Neural cell (in vitro differentiated cells): ENCODE measurements at regions not wholly inside any gene's neighbourhood (a gene's known extent, or its start where the extent isn't known, plus 50 kb on each side); places are given as distances from the start of the nearest gene placed in this dataset.

Experiments used
- H2AFZ ChIP-seq: fragments of 200-600, 300-800 bp; sonication (generic), shearing (Covaris generic); 2 replicates; pipeline ENCODE4 v1.6.0; 2014; ENCODE audit warnings: low read depth, mild to moderate bottlenecking, antibody characterized with exemption, low read length, moderate library complexity
- H3F3A ChIP-seq: fragments of 200-600 bp; shearing (Covaris generic); 2 replicates; pipeline ENCODE4 v1.6.1; 2016; ENCODE audit warnings: mild to moderate bottlenecking, moderate library complexity, mixed read lengths, antibody characterized with exemption, low read length; ENCODE audit not compliant: insufficient read depth, poor library complexity, severe bottlenecking
- H3K27ac ChIP-seq: fragments of 200-600, 300-800 bp; sonication (generic), shearing (Covaris generic); 2 replicates; pipeline ENCODE4 v1.5.1; 2014; ENCODE audit warnings: mild to moderate bottlenecking, low read length, moderate library complexity
- H3K27me3 ChIP-seq: fragments of 300-800, 200-600 bp; sonication (generic), shearing (Covaris generic); 2 replicates; pipeline ENCODE4 v1.6.0; 2014; ENCODE audit warnings: mild to moderate bottlenecking, low read depth, low read length, moderate library complexity; ENCODE audit not compliant: insufficient read depth
- H3K36me3 ChIP-seq: fragments of 300-800, 200-600 bp; sonication (generic), shearing (Covaris generic); 2 replicates; pipeline ENCODE4 v1.5.1; 2014; ENCODE audit warnings: mild to moderate bottlenecking, antibody characterized with exemption, low read length, moderate library complexity; ENCODE audit not compliant: insufficient read depth
- H3K4me2 ChIP-seq: fragments of 300-800, 200-600 bp; sonication (generic), shearing (Covaris generic); 2 replicates; pipeline ENCODE4 v1.6.0; 2014; ENCODE audit warnings: mild to moderate bottlenecking, low read length
- H3K4me3 ChIP-seq: fragments of 300-800, 200-600 bp; sonication (generic), shearing (Covaris generic); 2 replicates; pipeline ENCODE4 v1.5.1; 2014; ENCODE audit warnings: mild to moderate bottlenecking, low read length, moderate library complexity
- H3K79me2 ChIP-seq: fragments of 200-600 bp; shearing (Covaris generic); replicated peaks from 2 replicates; pipeline ENCODE4 v1.6.0; 2014; ENCODE audit warnings: mild to moderate bottlenecking, low read length, moderate library complexity; ENCODE audit not compliant: insufficient read depth
- H3K9ac ChIP-seq: fragments of 300-800, 200-600 bp; sonication (generic), shearing (Covaris generic); 2 replicates; pipeline ENCODE4 v1.6.1; 2016; ENCODE audit warnings: mild to moderate bottlenecking, low read length, mixed read lengths
- H3K9me2 ChIP-seq: fragments of 200-600 bp; shearing (Covaris generic); 2 replicates; pipeline ENCODE4 v1.6.1; 2016; ENCODE audit warnings: mild to moderate bottlenecking, low read length, mixed read lengths; ENCODE audit not compliant: insufficient read depth
- H3K9me3 ChIP-seq: fragments of 200-600, 300-800 bp; sonication (generic), shearing (Covaris generic); 2 replicates; pipeline ENCODE4 v1.6.1; 2016; ENCODE audit warnings: mild to moderate bottlenecking, mixed run types, low read length, moderate library complexity, mixed read lengths
- H4K20me1 ChIP-seq: fragments of 200-600 bp; shearing (Covaris generic); 2 replicates; pipeline ENCODE4 v1.6.1; 2016; ENCODE audit warnings: mild to moderate bottlenecking, mixed run types; ENCODE audit not compliant: insufficient read depth
- CTCF ChIP-seq: fragments of 450-650 bp; IDR thresholded peaks from 2 replicates; pipeline ENCODE4 v1.5.1; 2014; ENCODE audit warnings: antibody characterized with exemption, mild to moderate bottlenecking, moderate library complexity; ENCODE audit not compliant: poor library complexity, severe bottlenecking
- EP300 ChIP-seq: fragments of 450-650 bp; conservative IDR thresholded peaks from 2 replicates; pipeline ENCODE4 v1.6.1; 2014; ENCODE audit warnings: antibody characterized with exemption, mild to moderate bottlenecking, moderate library complexity; ENCODE audit not compliant: poor library complexity, severe bottlenecking
- EZH2 ChIP-seq: fragments of 200-600, 300-800 bp; shearing (Covaris generic), sonication (generic); IDR thresholded peaks from 2 replicates; pipeline ENCODE4 v1.6.1; 2014; ENCODE audit warnings: antibody characterized with exemption, low read length, borderline replicate concordance, mild to moderate bottlenecking; ENCODE audit not compliant: insufficient read depth, poor library complexity, severe bottlenecking
- MXI1 ChIP-seq: fragments of 450-650 bp; conservative IDR thresholded peaks from 2 replicates; pipeline ENCODE4 v1.6.1; 2014; ENCODE audit warnings: antibody characterized with exemption, mild to moderate bottlenecking; ENCODE audit not compliant: poor library complexity, severe bottlenecking
- POLR2AphosphoS5 ChIP-seq: IDR thresholded peaks from 2 replicates; pipeline ENCODE4 v1.6.1; 2012
- RAD21 ChIP-seq: fragments of 450-650 bp; conservative IDR thresholded peaks from 2 replicates; pipeline ENCODE4 v1.6.1; 2014; ENCODE audit warnings: antibody characterized with exemption, mild to moderate bottlenecking, moderate library complexity
- REST ChIP-seq: IDR thresholded peaks from 2 replicates; pipeline ENCODE4 v1.6.1; 2012; ENCODE audit warnings: borderline replicate concordance
- SMC3 ChIP-seq: fragments of 450-650 bp; conservative IDR thresholded peaks from 2 replicates; pipeline ENCODE4 v1.6.1; 2014; ENCODE audit warnings: antibody characterized with exemption, mild to moderate bottlenecking, moderate library complexity; ENCODE audit not compliant: poor library complexity
- TAF1 ChIP-seq: IDR thresholded peaks from 2 replicates; pipeline ENCODE4 v1.6.1; 2012; ENCODE audit warnings: low read depth

- Histone ChIP-seq H4K20me1 (no peaks in the 10 kb centered on the region), H3K9ac (no peak overlapping the region), H3K9me3 (peaks cover 8% of the 10 kb centered on the region), H3K27me3 (peaks cover 81% of the 10 kb centered on the region), H3K27ac (no peak overlapping the region), H3K4me3 (no peak overlapping the region), H2AFZ (no peak overlapping the region), H3K79me2 (no peaks in the 10 kb centered on the region), H3K36me3 (no peaks in the 10 kb centered on the region), H3K9me2 (no peaks in the 10 kb centered on the region), H3F3A (no peaks in the 10 kb centered on the region), H3K4me2 (no peak overlapping the region)
- no peak for TF ChIP-seq SMC3
- no peak for TF ChIP-seq RAD21
- TF ChIP-seq EP300, result no peak
- TF ChIP-seq CTCF, result no peak
These were observed 55.4 kb upstream of the ACVR1 start for GRCh38 chr2:157931542-157931941.

- H3K27me3 ChIP-seq, result peaks cover 74% of the 10 kb centered on the region
These were observed 54.6 kb upstream of the ACVR1 start for GRCh38 chr2:157930728-157931127.

More at GRCh38 chr2:157930728-157931127, 54.6 kb upstream of the ACVR1 start:
- H3K9me3 ChIP-seq, result peaks cover 8% of the 10 kb centered on the region
- H3K4me2 ChIP-seq, result no peak overlapping the region
- no peak overlapping the region for H3K4me3 ChIP-seq
- H3K79me2 ChIP-seq, result no peaks in the 10 kb centered on the region
- no peak overlapping the region for H3K9ac ChIP-seq
- no peaks in the 10 kb centered on the region for H3F3A ChIP-seq
- no peak for TF ChIP-seq POLR2AphosphoS5
- TF ChIP-seq EZH2, result no peak
- no peak for TF ChIP-seq RAD21
- no peak for TF ChIP-seq MXI1
- TF ChIP-seq EP300, result no peak
- TF ChIP-seq CTCF, result no peak
- no peak for TF ChIP-seq REST
- TF ChIP-seq SMC3, result no peak
- no peak for TF ChIP-seq TAF1
- H2AFZ ChIP-seq, result no peak overlapping the region
- H3K36me3 ChIP-seq, result no peaks in the 10 kb centered on the region
- no peaks in the 10 kb centered on the region for H3K9me2 ChIP-seq
- H4K20me1 ChIP-seq, result no peaks in the 10 kb centered on the region
- H3K27ac ChIP-seq, result no peak overlapping the region
